B cell (primary cell): ENCODE measurements at regions not wholly inside any gene's neighbourhood (a gene's known extent, or its start where the extent isn't known, plus 50 kb on each side); places are given as distances from the start of the nearest gene placed in this dataset.

Experiments used
- EZH2 ChIP-seq: IDR thresholded peaks from 2 replicates; pipeline ENCODE4 v1.6.1; 2012; ENCODE audit warnings: borderline replicate concordance, low read depth, mild to moderate bottlenecking, moderate library complexity, low read length; ENCODE audit not compliant: insufficient read depth, poor library complexity, severe bottlenecking
- TF ChIP-seq, protein P1 (sequence below): fragments of 200-600 bp; IDR thresholded peaks from one replicate; pipeline ENCODE4 v1.8.0; 2022; ENCODE audit warnings: antibody characterized with exemption, mild to moderate bottlenecking

DNA sequence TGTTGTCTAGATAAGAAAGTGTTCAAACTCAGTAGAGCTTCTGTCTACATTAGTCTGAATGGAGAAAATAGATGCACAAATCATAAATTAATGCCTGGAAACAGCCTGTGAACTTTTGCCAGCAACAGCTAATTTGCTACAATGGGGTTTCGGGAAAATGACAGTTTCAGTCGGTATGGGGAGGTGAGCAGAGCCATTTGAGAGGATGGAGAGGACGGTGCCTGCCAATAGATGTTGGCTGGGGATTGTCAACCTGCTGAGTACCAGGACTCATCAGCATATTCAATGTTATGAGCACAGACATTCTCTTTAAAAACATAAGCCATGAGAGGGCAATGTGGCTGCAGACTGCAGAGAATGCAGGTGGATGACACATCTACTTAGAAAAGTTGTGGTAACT lies 230.3 kb upstream of the PCDH18 start:
- TF ChIP-seq, protein P1, sequence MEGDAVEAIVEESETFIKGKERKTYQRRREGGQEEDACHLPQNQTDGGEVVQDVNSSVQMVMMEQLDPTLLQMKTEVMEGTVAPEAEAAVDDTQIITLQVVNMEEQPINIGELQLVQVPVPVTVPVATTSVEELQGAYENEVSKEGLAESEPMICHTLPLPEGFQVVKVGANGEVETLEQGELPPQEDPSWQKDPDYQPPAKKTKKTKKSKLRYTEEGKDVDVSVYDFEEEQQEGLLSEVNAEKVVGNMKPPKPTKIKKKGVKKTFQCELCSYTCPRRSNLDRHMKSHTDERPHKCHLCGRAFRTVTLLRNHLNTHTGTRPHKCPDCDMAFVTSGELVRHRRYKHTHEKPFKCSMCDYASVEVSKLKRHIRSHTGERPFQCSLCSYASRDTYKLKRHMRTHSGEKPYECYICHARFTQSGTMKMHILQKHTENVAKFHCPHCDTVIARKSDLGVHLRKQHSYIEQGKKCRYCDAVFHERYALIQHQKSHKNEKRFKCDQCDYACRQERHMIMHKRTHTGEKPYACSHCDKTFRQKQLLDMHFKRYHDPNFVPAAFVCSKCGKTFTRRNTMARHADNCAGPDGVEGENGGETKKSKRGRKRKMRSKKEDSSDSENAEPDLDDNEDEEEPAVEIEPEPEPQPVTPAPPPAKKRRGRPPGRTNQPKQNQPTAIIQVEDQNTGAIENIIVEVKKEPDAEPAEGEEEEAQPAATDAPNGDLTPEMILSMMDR: no peak
- TF ChIP-seq EZH2: no peak
